ENCODE measurements at regions not wholly inside any gene's neighbourhood (a gene's known extent, or its start where the extent isn't known, plus 50 kb on each side); places are given as distances from the start of the nearest gene placed in this dataset.

GRCh38 chr4:175542786-175543185 is 269.3 kb downstream of the GPM6A start:
- TF ChIP-seq, protein P1, sequence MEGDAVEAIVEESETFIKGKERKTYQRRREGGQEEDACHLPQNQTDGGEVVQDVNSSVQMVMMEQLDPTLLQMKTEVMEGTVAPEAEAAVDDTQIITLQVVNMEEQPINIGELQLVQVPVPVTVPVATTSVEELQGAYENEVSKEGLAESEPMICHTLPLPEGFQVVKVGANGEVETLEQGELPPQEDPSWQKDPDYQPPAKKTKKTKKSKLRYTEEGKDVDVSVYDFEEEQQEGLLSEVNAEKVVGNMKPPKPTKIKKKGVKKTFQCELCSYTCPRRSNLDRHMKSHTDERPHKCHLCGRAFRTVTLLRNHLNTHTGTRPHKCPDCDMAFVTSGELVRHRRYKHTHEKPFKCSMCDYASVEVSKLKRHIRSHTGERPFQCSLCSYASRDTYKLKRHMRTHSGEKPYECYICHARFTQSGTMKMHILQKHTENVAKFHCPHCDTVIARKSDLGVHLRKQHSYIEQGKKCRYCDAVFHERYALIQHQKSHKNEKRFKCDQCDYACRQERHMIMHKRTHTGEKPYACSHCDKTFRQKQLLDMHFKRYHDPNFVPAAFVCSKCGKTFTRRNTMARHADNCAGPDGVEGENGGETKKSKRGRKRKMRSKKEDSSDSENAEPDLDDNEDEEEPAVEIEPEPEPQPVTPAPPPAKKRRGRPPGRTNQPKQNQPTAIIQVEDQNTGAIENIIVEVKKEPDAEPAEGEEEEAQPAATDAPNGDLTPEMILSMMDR (IDR thresholded peaks at IDR 0.05 in 4 of 5, conservative IDR thresholded peaks at IDR 0.05 in 1 of 5), result no peak
- TF ChIP-seq POLR2A (IDR thresholded peaks at IDR 0.05), result no peak

Measured in gastrocnemius medialis (tissue), 4 donors.